ENCODE measurements at regions not wholly inside any gene's neighbourhood (a gene's known extent, or its start where the extent isn't known, plus 50 kb on each side); places are given as distances from the start of the nearest gene placed in this dataset.
"Not testable (repeated sequence)": the region's sequence is repeated elsewhere in the genome, so short reads cannot be mapped to it uniquely, and the experiment has no call there.

DNA sequence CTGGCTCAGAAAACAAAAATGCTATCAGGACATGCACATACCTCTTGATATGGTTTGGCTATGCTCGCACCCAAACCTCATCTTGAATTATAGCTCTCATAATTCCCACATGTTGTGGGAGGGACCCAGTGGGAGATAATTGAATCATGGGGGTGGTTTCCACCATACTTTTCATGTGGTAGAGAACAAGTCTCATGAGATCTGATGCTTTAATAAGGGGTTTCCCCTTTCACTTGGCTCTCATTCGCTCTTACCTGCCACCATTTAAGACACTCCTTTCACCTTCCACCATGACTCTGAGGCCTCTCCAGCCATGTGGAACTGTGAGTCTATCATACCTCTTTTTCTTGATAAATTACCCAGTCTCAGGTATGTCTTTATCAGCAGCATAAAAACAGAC lies 958.6 kb downstream of the TRAM1L1 start:
- no peak for DNase-seq
- TF ChIP-seq, protein P1, sequence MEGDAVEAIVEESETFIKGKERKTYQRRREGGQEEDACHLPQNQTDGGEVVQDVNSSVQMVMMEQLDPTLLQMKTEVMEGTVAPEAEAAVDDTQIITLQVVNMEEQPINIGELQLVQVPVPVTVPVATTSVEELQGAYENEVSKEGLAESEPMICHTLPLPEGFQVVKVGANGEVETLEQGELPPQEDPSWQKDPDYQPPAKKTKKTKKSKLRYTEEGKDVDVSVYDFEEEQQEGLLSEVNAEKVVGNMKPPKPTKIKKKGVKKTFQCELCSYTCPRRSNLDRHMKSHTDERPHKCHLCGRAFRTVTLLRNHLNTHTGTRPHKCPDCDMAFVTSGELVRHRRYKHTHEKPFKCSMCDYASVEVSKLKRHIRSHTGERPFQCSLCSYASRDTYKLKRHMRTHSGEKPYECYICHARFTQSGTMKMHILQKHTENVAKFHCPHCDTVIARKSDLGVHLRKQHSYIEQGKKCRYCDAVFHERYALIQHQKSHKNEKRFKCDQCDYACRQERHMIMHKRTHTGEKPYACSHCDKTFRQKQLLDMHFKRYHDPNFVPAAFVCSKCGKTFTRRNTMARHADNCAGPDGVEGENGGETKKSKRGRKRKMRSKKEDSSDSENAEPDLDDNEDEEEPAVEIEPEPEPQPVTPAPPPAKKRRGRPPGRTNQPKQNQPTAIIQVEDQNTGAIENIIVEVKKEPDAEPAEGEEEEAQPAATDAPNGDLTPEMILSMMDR (IDR thresholded peaks at IDR 0.05) = no peak
- no peak for TF ChIP-seq POLR2A (IDR thresholded peaks at IDR 0.05)
- no peaks in the 10 kb centered on the region for H3K27me3 ChIP-seq
- H3K27ac ChIP-seq = no peak overlapping the region
- intact Hi-C loops (cut with DNase I) = no loop called here
- WGBS, 2 donors = 94 to 96% methylated on average over 2 of the region's 2 CpGs
- no peak overlapping the region for H3K4me3 ChIP-seq (replicated peaks in 1 of 3)
- no peaks in the 10 kb centered on the region for H3K4me1 ChIP-seq
- no peaks in the 10 kb centered on the region for H3K9me3 ChIP-seq
- H3K36me3 ChIP-seq = no peaks in the 10 kb centered on the region

DNA sequence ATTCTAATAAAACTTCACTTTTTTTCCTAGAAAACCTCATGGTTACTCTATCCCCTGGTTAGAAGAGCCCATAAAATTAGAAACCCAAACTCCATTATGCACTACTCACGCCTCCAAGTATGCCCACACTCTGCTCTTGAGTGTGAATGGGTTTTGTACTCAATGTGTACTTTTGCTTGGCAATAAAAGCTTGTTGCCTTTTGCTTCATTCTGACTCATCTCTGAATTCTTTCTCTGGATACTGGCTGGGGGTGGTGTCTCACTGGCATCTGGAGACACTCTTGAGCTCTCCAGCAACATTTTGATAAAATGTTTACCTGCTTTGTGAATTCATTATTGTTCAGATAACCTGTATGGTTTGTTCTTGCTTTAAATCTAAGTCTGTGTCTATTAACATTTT lies 963.3 kb downstream of the TRAM1L1 start:
- intact Hi-C loops (cut with DNase I) = no loop called here
- 50 to 69% methylated on average over 1 of the region's 1 CpG for WGBS, 2 donors
- Histone ChIP-seq H3K36me3 (no peaks in the 10 kb centered on the region), H3K9me3 (no peaks in the 10 kb centered on the region), H3K27me3 (no peaks in the 10 kb centered on the region), H3K27ac (no peak overlapping the region), H3K4me1 (no peaks in the 10 kb centered on the region), H3K4me3 (replicated peaks in 1 of 3) (no peak overlapping the region)
- DNase-seq = no peak
- no peak for TF ChIP-seq POLR2A (IDR thresholded peaks at IDR 0.05)
- TF ChIP-seq, protein P1 (IDR thresholded peaks at IDR 0.05) = no peak

DNA sequence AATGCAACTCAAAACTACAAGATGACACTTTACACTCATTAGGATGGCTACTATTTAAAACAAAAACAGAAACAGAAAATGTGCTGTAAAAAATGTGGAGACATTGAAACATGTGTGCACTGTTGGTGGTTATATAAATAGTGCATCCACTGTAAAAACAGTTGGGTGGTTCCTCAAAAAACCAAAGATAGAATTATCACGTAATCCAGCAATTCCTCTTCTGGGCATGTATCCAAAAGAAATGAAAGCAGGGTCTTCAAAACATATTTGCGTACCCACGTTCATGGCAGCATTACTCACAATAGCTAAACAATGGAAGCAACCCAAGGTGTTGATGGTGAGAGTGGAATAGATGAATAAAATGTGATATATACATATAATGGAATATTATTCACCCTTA lies 967.2 kb downstream of the TRAM1L1 start:
- WGBS, 2 donors = 77% methylated on average over 3 of the region's 3 CpGs
- Histone ChIP-seq H3K36me3 (no peaks in the 10 kb centered on the region), H3K27me3 (no peaks in the 10 kb centered on the region), H3K4me1 (no peaks in the 10 kb centered on the region), H3K27ac (no peak overlapping the region), H3K4me3 (replicated peaks in 1 of 3) (no peak overlapping the region), H3K9me3 (no peaks in the 10 kb centered on the region)
- intact Hi-C loops (cut with DNase I) = no loop called here
- no peak for DNase-seq
- TF ChIP-seq, protein P1 (IDR thresholded peaks at IDR 0.05) = no peak
- no peak for TF ChIP-seq POLR2A (IDR thresholded peaks at IDR 0.05)

DNA sequence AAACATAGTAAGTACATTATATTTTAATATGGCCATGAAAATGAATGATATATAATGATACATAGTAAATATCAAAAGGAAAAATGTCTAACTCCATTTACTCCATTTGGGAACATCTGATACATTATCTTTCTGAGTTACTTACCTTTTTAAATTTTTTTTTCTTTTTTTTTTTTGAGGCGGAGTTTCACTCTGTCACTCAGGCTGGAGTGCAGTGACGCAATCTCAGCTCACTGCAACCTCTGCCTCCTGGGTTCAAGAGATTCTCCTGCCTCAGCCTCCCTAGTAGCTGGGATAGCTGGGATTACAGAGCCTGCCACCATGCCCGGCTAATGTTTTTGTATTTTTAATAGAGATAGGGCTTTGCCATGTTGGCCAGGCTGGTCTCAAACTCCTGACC lies 972.5 kb downstream of the TRAM1L1 start:
- H3K36me3 ChIP-seq; intact Hi-C loops (cut with DNase I); DNase-seq; H3K27ac ChIP-seq; H3K4me3 ChIP-seq (replicated peaks in 1 of 3); H3K27me3 ChIP-seq; H3K9me3 ChIP-seq; H3K4me1 ChIP-seq: not testable (repeated sequence)
- 91 to 96% methylated on average over 3 of the region's 3 CpGs for WGBS, 2 donors

DNA sequence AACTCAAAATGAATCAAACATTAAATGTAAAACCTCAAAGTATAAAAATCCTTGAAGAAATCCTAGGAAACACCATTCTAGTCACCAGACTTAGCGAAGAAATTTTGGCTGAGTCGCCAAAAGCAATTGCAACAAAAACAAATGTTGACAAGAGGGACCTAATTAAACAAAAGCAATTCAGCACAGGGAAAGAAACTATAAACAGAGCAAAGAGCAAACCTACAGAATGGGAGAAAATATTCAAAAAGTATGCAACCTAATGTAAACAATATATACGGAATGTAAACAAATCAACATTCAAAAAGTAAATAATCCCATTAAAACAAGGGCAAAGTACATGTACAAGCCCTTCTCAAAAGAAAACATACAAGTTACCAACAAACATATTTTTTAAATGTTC lies 974.7 kb downstream of the TRAM1L1 start:
- no peak overlapping the region for H3K4me3 ChIP-seq (replicated peaks in 1 of 3)
- no peaks in the 10 kb centered on the region for H3K4me1 ChIP-seq
- intact Hi-C loops (cut with DNase I) = no loop called here
- WGBS, 2 donors = 73 to 75% methylated on average over 3 of the region's 3 CpGs
- H3K27ac ChIP-seq = no peak overlapping the region
- TF ChIP-seq, protein P1 (IDR thresholded peaks at IDR 0.05) = no peak
- TF ChIP-seq POLR2A (IDR thresholded peaks at IDR 0.05) = no peak
- DNase-seq = no peak
- H3K9me3 ChIP-seq = no peaks in the 10 kb centered on the region
- no peaks in the 10 kb centered on the region for H3K27me3 ChIP-seq
- H3K36me3 ChIP-seq = no peaks in the 10 kb centered on the region

DNA sequence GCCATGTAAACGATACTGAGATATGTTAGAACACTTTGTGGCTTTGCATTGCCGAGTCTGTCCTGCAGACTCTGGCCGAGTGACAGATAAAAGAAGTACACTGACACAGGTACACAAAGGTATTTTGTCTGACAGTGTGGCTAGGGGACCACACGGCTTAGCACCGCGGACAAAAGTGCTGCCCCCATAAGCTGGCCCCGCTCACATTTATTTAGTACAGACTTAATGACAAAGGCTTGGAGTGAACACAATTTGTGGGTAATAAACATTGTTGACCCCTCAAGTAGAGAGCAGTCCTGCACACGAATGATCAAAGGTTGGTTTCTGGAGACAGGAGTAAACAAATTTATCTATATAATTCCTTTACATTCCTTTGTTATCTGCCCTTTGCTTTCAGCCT lies 976.8 kb downstream of the TRAM1L1 start:
- no peak for DNase-seq
- 83 to 86% methylated on average over 8 of the region's 8 CpGs for WGBS, 2 donors

More for the DNA sequence above, 976.8 kb downstream of the TRAM1L1 start:
- Histone ChIP-seq H3K36me3 (no peaks in the 10 kb centered on the region), H3K4me1 (no peaks in the 10 kb centered on the region), H3K27ac (no peak overlapping the region), H3K27me3 (no peaks in the 10 kb centered on the region), H3K4me3 (replicated peaks in 1 of 3) (no peak overlapping the region), H3K9me3 (no peaks in the 10 kb centered on the region)
- TF ChIP-seq, protein P1 (IDR thresholded peaks at IDR 0.05) = no peak
- TF ChIP-seq POLR2A (IDR thresholded peaks at IDR 0.05) = no peak
- intact Hi-C loops (cut with DNase I) = no loop called here
